HG02759 (cell line): ENCODE measurements at regions not wholly inside any gene's neighbourhood (a gene's known extent, or its start where the extent isn't known, plus 50 kb on each side); places are given as distances from the start of the nearest gene placed in this dataset.
"Not testable (repeated sequence)": the region's sequence is repeated elsewhere in the genome, so short reads cannot be mapped to it uniquely, and the experiment has no call there.

Experiments used
- ATAC-seq: cut with Tn5 transposase; IDR thresholded peaks from one replicate; pipeline ENCODE4 v1.9.1; 2021; ENCODE audit warnings: mild to moderate bottlenecking, moderate library complexity; ENCODE audit not compliant: unreplicated experiment

DNA sequence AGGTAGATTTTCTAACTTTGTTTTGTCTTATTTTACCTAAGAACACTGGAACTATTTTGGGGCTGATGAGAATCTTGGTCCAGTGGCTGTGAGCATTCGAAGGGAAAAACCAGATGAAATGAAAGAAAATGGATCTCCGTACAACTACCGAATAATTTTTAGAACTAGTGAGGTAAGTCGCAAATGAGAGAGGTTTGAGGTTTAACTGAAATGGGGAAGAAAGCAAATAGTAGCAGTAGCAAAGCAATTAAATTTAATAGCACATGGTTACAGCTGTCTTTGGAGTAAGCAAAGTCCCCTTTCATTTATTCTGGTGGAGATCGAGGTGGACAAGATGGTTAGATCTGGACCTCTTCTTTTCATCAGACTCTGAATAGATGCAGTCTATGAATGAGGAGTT lies 313.5 kb upstream of the RGS6 start:
- no peak for ATAC-seq

DNA sequence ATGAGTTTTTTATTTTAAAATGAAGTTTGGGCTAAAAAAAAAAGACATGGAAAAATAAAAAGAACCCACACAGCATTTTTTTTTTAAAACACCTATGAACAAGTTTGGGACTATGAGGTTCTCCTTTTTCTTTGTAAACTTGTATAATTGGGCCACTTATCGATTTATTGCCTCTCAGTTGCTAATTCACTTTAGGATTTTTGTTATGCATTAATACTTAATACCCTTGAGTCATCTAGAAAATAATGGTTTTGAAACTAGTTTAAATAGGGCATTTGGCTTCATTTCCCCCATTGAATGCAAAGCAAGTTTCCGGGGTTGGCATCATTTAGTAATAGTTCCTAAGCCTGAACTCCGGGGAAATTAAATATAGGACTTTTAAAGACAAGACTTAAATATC lies 312.8 kb upstream of the RGS6 start:
- no peak for ATAC-seq

- ATAC-seq: no peak
Observed at GRCh38 chr14:71620401-71620800, 311.8 kb upstream of the RGS6 start.

GRCh38 chr14:71621276-71621675 lies 311.0 kb upstream of the RGS6 start:
- no peak for ATAC-seq

DNA sequence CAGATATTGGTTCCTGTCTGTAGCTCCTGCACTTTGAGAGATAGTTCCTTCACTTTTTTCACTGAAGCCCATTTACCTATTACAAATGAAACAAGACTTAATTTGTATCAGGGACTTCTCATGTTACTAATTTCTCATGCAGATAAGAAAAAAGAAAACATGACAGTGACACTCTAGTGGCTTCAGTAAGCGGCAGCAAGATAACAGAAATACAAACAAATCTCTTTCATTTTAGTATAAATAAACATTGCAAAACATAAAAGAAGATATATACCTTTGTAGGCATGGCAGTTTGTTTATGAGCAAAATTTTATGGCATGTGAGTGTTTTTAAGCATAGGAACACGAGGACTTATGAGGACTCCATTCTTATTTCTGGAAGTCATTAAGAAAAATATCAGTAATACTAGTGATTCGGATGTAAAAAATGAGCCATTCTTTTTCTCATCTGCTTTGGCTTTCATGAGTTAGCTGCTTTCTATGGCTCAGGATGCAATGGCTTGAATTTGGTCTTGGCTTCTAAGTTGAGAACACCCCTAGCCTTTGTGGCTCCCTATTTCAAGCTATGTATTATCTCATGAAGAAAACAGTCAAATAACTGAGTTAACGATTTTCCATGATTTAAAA lies 310.1 kb upstream of the RGS6 start:
- ATAC-seq: no peak

DNA sequence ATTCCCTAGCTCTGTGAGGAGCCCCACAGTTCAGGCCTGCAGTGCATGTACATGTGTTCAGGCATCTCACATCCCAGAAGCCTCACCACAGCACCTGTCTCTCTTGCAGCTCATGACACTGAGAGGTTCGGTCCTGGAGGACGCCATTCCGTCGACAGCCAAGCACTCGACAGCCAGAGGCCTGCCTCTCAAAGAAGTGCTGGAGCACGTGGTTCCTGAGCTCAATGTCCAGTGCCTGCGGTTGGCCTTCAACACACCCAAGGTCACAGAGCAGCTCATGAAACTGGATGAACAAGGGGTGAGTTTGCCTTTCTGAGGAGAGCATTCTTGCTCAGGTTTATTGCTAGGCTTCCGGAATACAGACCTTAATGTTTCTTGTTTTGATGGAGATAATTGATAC lies 308.3 kb upstream of the RGS6 start:
- no peak for ATAC-seq

- ATAC-seq: no peak
Observed at GRCh38 chr14:71625175-71625574, 307.1 kb upstream of the RGS6 start.

- no peak for ATAC-seq
Observed at GRCh38 chr14:71625891-71626701, 306.1 kb upstream of the RGS6 start.

DNA sequence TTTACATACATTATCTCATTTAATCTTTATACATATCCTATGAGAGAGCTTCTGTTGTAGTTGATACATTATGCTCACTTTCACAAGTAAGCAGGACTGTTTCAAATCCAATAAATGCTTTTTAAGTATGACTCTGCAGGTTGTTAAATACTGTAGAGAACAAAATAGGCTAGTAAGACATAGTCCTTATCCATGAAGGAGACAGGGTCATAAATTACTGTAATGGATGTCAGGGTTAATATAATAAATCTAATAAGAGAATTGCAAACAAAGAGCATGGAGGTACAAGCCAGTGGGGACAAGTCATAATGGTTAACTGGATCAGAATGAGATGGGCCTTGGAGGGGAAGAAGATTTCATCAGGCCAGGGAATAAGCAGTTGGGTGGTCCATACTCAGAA lies 303.8 kb upstream of the RGS6 start:
- ATAC-seq: no peak

DNA sequence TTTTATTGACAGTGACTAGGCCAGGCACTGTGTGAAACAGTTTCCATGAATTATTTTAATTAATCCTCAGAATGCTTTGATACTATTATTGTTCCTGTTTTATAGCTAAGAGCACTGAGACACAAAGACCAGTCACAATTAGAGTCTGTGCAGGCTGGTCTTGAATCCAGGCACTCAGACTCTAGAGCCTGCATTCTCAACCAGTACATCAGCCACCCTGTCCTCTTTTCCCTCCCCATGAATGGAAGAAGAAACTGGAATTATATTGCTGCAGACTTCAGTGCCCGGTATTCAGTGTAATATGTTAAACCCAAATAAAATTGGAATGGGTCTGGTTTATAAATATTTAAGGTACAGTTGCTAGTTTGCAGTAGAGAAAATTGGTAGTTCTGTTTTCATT lies 303.0 kb upstream of the RGS6 start:
- ATAC-seq: no peak

GRCh38 chr14:71629765-71630492 lies 302.3 kb upstream of the RGS6 start:
- ATAC-seq: no peak

DNA sequence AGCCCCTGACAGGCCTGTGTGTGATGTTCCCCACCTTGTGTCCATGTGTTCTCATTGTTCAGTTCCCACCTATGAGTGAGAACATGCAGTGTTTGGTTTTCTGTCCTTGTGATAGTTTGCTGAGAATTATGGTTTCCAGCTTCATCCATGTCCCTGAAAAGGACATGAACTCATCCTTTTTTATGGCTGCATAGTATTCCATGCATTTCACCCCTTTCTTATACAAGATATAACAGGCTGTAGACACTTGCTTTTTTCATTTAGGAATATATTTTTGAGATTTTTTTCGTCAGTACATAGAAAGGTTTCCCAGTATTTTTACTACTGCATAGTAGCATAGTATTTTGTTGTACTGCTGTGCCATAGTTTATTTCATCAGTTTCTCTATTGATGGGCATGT lies 301.2 kb upstream of the RGS6 start:
- not testable (repeated sequence) for ATAC-seq

DNA sequence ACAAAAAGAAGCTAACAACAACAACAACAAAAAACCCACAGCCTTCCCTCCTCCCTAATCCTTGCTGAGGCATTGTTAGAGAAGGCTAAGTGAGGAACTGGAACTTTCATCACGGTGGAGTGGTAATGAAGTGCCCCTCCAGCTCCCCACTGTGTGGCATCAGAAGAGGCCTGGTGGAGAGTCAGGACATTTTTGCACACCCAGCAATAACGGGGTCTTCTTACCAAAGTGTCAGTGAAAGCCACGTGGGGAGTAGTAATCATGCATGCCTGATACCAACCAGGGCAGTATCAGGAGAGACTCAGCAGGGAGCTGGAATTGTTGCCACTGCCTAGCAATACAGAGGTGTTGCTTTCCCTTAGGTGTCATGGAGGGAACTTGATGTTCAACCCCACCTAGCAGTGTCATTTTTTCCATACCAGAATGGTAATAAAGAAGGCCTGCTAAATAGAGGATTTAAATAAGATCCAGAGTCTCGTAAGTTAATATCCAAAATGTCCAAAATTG lies 299.7 kb upstream of the RGS6 start:
- no peak for ATAC-seq

DNA sequence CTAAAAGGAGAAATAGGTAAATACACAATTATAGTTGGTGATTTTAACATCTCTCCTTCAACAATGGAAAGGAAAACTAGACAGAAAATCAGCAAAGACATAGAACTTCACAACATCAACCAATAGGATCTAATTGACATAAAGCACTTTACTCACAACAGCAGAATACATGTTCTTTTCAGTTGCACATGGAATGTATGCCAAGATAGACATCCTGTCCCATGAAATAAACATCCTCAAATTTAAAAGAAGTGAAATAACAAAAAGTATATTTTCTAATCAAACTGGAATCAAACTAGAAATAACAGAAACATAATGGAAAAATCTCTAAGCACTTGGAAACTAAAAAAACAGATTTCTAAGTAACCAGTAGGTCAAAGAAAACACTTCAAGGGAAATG lies 296.2 kb upstream of the RGS6 start:
- ATAC-seq: no peak

DNA sequence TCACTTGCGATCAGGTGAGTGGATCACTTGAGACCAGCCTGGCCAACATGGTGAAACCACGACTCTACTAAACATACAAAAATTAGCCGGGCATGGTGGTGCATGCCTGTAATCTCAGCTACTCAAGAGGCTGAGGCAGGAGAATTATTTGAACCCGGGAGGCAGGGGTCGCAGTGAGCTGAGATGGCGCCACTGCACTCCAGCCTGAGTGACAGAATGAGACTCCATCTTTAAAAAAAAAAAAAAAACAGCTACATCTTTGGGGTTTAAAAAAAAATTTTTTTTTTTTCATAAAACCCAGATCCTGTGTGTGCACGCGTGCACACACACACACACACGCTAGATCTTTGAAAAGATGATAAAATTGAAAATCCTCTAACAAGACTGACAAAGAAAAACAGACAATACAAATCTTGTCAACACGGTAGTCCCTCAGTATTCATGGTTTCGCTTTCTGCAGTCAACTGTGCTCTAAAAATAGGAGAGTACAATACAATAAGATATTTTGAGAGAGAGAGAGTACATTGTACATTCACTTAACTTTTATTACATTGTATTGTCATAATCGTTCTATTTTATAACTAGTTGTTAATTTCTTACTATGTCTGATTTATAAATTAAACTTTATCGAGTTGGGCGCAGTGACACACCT lies 295.3 kb upstream of the RGS6 start:
- ATAC-seq: no peak

- ATAC-seq: no peak
Observed at GRCh38 chr14:71638523-71639196, 293.6 kb upstream of the RGS6 start.

DNA sequence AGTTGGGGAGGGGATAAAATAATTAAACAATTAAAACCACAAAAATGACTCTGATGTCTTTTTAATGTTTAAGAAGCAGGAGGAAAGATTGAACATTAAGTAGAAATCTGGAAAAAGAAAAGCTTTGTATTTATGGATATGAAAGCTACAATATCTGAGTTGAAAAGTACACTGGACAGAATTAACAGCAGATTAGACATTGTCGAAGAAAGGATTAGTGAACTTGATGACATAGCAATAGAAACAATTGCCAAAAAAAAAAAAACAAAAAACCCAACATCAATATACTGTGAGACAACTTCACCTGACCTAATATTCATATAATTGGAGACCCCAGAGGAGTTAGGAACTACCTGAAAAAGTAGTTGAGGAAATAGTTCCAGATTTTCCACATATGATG lies 289.5 kb upstream of the RGS6 start:
- ATAC-seq: no peak

DNA sequence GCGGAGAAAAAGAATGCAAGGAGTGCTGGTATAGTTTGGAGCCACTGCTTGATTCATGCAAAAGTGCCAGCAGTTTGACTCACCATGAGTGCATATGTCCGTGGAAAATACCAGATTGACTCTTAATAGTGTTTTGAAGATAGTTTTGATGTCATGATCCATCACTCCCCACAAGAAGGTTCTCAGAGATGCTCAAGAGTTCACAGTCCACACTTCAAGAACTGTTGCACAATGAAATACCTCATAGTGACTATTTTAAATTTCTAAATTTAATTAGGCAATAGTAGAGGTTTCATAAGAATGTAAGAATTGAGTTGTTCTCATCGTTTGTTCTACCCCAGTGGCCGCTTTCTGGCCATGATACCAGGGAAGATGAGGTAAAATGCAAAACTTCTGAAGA lies 286.6 kb upstream of the RGS6 start:
- ATAC-seq: no peak

DNA sequence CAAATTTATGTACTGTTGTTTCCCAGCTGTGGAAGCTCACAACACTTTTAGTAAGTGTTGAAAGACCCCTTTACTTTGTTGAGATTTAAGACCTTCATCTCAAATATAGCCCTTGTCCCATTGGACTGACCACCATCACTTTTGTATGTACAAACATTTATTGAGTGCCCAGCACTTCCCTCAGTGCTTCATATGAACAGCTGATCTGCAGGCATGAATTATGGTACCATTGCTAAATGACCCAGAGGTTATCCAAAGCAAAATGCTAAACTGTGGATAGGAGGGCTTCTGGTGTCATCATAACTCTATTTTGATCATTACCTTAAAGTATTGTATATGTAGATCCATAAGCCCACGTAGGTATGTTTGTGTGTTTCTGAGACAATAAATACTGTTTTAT lies 285.7 kb upstream of the RGS6 start:
- ATAC-seq: no peak

DNA sequence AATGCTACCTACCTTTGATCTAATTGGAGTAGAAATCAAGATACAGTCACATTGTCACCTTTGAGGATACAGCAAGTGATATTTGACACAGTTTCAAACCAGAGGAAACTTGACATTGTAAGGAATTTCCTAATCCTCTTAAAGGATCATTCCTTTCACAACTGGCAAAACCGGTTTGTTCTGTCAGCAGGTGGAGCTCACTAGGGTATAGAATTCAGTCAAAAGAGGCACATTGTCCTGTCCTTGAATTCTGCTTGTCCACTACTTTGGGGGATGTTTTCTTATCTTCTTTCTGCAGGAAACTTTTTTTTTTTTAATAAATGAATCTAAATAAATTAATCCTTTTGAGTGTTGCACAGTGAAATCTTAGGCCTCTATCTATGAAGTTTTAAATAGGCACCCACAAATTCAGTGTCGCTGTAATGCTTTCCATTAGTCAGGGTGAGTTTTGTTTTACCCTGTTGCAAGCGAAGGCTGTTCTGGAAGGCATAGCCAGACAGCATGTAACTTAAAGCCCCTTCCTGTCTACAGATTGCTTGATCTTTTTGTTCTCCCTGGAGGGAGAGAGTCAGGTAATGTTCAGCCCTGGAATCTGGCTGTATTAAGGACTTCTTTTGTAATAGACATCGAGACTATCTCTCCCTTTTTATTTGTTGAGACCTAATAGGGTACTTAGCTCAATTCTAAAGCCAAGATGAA lies 285.0 kb upstream of the RGS6 start:
- ATAC-seq: no peak
